WI38 (cell line): ENCODE measurements at regions not wholly inside any gene's neighbourhood (a gene's known extent, or its start where the extent isn't known, plus 50 kb on each side); places are given as distances from the start of the nearest gene placed in this dataset.

ENCODE experiments used
- H3K4me3 ChIP-seq: 2 replicates; pipeline ENCODE4 v1.5.1; 2011; ENCODE audit warnings: low read depth, mild to moderate bottlenecking, control low read depth, low read length
- TF ChIP-seq, protein P1 (sequence below): IDR thresholded peaks from 2 replicates; pipeline ENCODE4 v1.5.1; 2012; ENCODE audit warnings: low read depth, mild to moderate bottlenecking, control low read depth, low read length

DNA sequence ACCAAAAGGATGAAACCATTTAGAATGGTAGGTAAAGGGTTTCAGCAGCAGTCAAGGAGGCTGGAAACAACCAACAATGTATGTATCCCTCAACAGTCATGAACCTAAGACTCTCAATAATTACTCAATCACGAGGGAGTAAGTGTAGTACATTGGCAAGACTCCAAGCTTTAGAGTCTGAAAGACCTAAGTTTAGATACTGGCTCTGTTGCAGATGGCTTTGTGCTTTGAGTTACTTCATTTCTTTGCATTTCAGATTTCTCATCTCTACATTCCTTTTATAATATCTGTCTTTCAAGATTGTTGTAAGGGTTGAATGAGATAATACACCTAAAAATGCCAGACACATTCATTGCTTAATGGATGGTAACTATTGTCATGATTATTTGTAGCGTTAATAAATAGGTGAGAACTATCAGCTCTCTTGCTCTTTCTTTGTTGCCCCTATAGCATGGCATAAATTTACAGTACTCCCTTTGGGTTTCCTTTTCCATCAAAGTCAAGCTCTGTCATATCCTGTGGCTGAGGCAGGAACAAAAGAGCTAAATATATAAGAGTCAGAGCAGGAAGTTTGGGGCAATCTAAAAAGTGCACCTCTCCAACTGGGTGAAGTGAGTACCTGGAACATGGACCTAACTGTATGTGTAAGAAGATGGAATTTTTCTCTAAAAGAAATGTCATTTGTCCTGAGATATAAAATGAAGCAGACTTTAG, 228.2 kb upstream of the ZC3H12C start:
- TF ChIP-seq, protein P1, sequence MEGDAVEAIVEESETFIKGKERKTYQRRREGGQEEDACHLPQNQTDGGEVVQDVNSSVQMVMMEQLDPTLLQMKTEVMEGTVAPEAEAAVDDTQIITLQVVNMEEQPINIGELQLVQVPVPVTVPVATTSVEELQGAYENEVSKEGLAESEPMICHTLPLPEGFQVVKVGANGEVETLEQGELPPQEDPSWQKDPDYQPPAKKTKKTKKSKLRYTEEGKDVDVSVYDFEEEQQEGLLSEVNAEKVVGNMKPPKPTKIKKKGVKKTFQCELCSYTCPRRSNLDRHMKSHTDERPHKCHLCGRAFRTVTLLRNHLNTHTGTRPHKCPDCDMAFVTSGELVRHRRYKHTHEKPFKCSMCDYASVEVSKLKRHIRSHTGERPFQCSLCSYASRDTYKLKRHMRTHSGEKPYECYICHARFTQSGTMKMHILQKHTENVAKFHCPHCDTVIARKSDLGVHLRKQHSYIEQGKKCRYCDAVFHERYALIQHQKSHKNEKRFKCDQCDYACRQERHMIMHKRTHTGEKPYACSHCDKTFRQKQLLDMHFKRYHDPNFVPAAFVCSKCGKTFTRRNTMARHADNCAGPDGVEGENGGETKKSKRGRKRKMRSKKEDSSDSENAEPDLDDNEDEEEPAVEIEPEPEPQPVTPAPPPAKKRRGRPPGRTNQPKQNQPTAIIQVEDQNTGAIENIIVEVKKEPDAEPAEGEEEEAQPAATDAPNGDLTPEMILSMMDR = no peak
- H3K4me3 ChIP-seq = no peak overlapping the region

- TF ChIP-seq, protein P1 = no peak
- no peak overlapping the region for H3K4me3 ChIP-seq
These were observed 227.5 kb upstream of the ZC3H12C start for GRCh38 chr11:109865548-109866186.

DNA sequence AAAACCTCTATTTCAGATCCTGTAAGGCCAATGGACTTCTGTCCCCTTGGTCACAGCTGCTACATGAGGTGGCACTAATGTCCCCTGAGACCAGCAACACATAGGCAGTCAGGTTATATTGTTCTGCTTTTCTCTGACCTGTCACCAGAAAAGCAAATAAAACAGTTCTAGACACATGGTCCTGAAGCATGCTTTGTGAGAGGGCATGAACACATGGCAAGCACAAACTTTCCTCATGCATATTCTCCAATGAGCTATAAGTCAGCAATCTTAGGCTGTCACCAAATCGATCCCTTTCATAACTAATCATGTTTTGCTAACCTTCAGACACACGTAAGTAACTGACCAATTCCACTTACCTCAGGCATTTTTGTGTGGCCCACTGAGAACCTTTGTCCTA, 225.4 kb upstream of the ZC3H12C start:
- TF ChIP-seq, protein P1 = no peak
- H3K4me3 ChIP-seq = no peak overlapping the region

GRCh38 chr11:109869536-109869935, 223.7 kb upstream of the ZC3H12C start:
- no peak overlapping the region for H3K4me3 ChIP-seq
- TF ChIP-seq, protein P1 = no peak

- no peak overlapping the region for H3K4me3 ChIP-seq
- TF ChIP-seq, protein P1 = no peak
These were observed 222.9 kb upstream of the ZC3H12C start for GRCh38 chr11:109870297-109870696.

GRCh38 chr11:109877043-109877442, 216.1 kb upstream of the ZC3H12C start:
- TF ChIP-seq, protein P1 = no peak
- H3K4me3 ChIP-seq = no peak overlapping the region

DNA sequence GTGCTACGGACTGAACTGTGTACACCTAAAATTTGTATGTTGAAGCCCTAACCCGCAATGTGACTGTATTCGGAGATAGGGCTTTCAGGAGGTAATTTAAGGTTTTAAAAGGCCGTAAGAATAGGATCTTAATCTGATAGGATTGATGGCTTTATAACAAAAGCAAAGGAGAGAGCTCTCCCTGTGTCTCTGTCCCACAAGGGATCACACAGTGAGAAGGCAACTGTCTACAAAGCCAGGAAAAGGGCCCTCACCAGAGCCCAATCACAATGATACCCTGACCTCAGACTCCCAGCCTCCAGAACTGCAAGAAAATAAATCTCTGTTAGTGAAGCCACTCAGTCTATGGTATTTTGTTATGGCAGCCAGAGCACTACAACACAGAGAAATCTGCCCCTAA, 208.7 kb upstream of the ZC3H12C start:
- H3K4me3 ChIP-seq = no peak overlapping the region
- TF ChIP-seq, protein P1 = no peak
